Caco-2 (cell line): ENCODE measurements at regions not wholly inside any gene's neighbourhood (a gene's known extent, or its start where the extent isn't known, plus 50 kb on each side); places are given as distances from the start of the nearest gene placed in this dataset.

Source experiments
- BruUV-seq: library from RNA; stranded (reverse); fragments of 400-500 nt; replicated peaks from 2 replicates; lab custom pipeline; 2021; lab: Mats Ljungman, UMichigan
- CTCF ChIA-PET: fragments of 300-600 bp; sonication (Branson Sonifier 250); formaldehyde crosslinking; loops from one replicate; lab custom pipeline; 2022; ENCODE audit warnings: antibody characterized with exemption; lab: Charles Lee
- POLR2A ChIA-PET: fragments of 300-600 bp; sonication (Branson Sonifier 250); formaldehyde crosslinking; loops from one replicate; lab custom pipeline; 2022; ENCODE audit warnings: antibody characterized with exemption; lab: Charles Lee
- DNase-seq, 2 experiments: peaks; one replicate each; pipeline versions ENCODE4 v3.0.0 to v3.0.0-alpha.2; 2020 to 2022
- H3K27me3 ChIP-seq: replicated peaks from 2 replicates; pipeline ENCODE4 v1.6.0; 2011; ENCODE audit warnings: low read length; ENCODE audit not compliant: control insufficient read depth, insufficient read depth
- H3K36me3 ChIP-seq: 2 replicates; pipeline ENCODE4 v1.5.1; 2011; ENCODE audit warnings: low read length; ENCODE audit not compliant: control insufficient read depth, insufficient read depth
- H3K4me1 ChIP-seq: fragments of 250-450 bp; sonication (Bioruptor Pico); 2 replicates; pipeline ENCODE4 v1.5.1; 2020; ENCODE audit warnings: mild to moderate bottlenecking
- H3K4me3 ChIP-seq: 2 replicates; pipeline ENCODE4 v1.5.1; 2011; ENCODE audit warnings: low read depth, mild to moderate bottlenecking, control low read depth, low read length
- H3K9me3 ChIP-seq: fragments of 250-450 bp; sonication (Bioruptor Pico); 2 replicates; pipeline ENCODE4 v1.5.1; 2020; ENCODE audit warnings: mild to moderate bottlenecking, moderate library complexity
- H3K27ac Mint-ChIP-seq: one replicate; pipeline ENCODE4 v1.8.0; 2022; ENCODE audit warnings: mixed read lengths; ENCODE audit not compliant: unreplicated experiment
- H3K27me3 Mint-ChIP-seq: one replicate; pipeline ENCODE4 v1.8.0; 2022; ENCODE audit warnings: mixed read lengths; ENCODE audit not compliant: insufficient read depth, unreplicated experiment
- H3K36me3 Mint-ChIP-seq: one replicate; pipeline ENCODE4 v1.8.0; 2022; ENCODE audit warnings: mild to moderate bottlenecking, mixed read lengths; ENCODE audit not compliant: insufficient read depth, unreplicated experiment
- H3K4me1 Mint-ChIP-seq: one replicate; pipeline ENCODE4 v1.8.0; 2022; ENCODE audit warnings: low read depth, mixed read lengths; ENCODE audit not compliant: unreplicated experiment
- H3K4me3 Mint-ChIP-seq: one replicate; pipeline ENCODE4 v1.8.0; 2022; ENCODE audit warnings: mild to moderate bottlenecking, moderate library complexity, mixed read lengths; ENCODE audit not compliant: unreplicated experiment
- H3K9me3 Mint-ChIP-seq: one replicate; pipeline ENCODE4 v1.8.0; 2022; ENCODE audit warnings: mixed read lengths; ENCODE audit not compliant: unreplicated experiment
- CTCF ChIP-seq, 2 experiments: fragments of 200-600 bp in 1 of 2; IDR thresholded peaks; 1 replicate in 1 of 2; 2 replicates in 1 of 2; pipeline versions ENCODE4 v1.5.1 to v1.8.0; 2011 to 2022; ENCODE audit warnings: antibody characterized with exemption in 1 of 2, control low read depth in 1 of 2, inconsistent platforms in 1 of 2, low read depth in 1 of 2, low read length in 1 of 2, mild to moderate bottlenecking in 1 of 2, moderate library complexity in 1 of 2; ENCODE audit not compliant: insufficient read depth in 1 of 2, severe bottlenecking in 1 of 2, unreplicated experiment in 1 of 2
- intact Hi-C: fragments of 100-400 bp; cut with micrococcal nuclease; formaldehyde crosslinking; loops from one replicate; pipeline ENCODE4 v1.10.0; 2022; ENCODE audit not compliant: unreplicated experiment

- Histone ChIP-seq H3K4me3 (no peak overlapping the region), H3K4me1 (no peaks in the 10 kb centered on the region), H3K9me3 (no peaks in the 10 kb centered on the region), H3K27me3 (no peaks in the 10 kb centered on the region), H3K36me3 (no peaks in the 10 kb centered on the region)
- Mint-ChIP-seq H3K27ac (no peak overlapping the region), H3K36me3 (no peaks in the 10 kb centered on the region), H3K4me1 (no peaks in the 10 kb centered on the region), H3K4me3 (no peak overlapping the region), H3K9me3 (no peaks in the 10 kb centered on the region), H3K27me3 (no peaks in the 10 kb centered on the region)
- no TSS peak for BruUV-seq
- no peak for DNase-seq
- CTCF ChIA-PET: interaction anchor here (0.6 kb wide), 1 partner anchor 228 kb away, joined by 5 read pairs; no protein-coding TSS in a partner anchor
- POLR2A ChIA-PET: no interaction called here
- intact Hi-C loops: no loop called here
- no peak for TF ChIP-seq CTCF (IDR thresholded peaks at IDR 0.05; ENCODE audit: insufficient read depth in 1 of 2, low read depth in 1 of 2, low read length in 1 of 2, severe bottlenecking in 1 of 2, unreplicated experiment in 1 of 2)
Measured at GRCh38 chrX:129025376-129025775, 497.9 kb downstream of the SMARCA1 start.

- no peak for DNase-seq
- Mint-ChIP-seq H3K4me1 (no peaks in the 10 kb centered on the region), H3K9me3 (no peaks in the 10 kb centered on the region), H3K27ac (no peak overlapping the region), H3K27me3 (no peaks in the 10 kb centered on the region), H3K4me3 (no peak overlapping the region), H3K36me3 (no peaks in the 10 kb centered on the region)
- POLR2A ChIA-PET: no interaction called here
- Histone ChIP-seq H3K36me3 (no peaks in the 10 kb centered on the region), H3K4me1 (no peaks in the 10 kb centered on the region), H3K4me3 (no peak overlapping the region), H3K9me3 (no peaks in the 10 kb centered on the region), H3K27me3 (no peaks in the 10 kb centered on the region)
- no TSS peak for BruUV-seq
- CTCF ChIA-PET: interaction anchor here (0.6 kb wide), 1 partner anchor 229 kb away, joined by 3 read pairs; no protein-coding TSS in a partner anchor
- intact Hi-C loops: loop anchor here (10.0 kb wide), 1 partner anchor 95 kb away; no protein-coding TSS in a partner anchor
- TF ChIP-seq CTCF (IDR thresholded peaks at IDR 0.05; ENCODE audit: insufficient read depth in 1 of 2, low read depth in 1 of 2, low read length in 1 of 2, severe bottlenecking in 1 of 2, unreplicated experiment in 1 of 2): no peak
Measured at GRCh38 chrX:129019412-129019811, 503.9 kb downstream of the SMARCA1 start.

GRCh38 chrX:129015381-129015780, 507.9 kb downstream of the SMARCA1 start:
- Mint-ChIP-seq H3K36me3 (no peaks in the 10 kb centered on the region), H3K4me1 (no peaks in the 10 kb centered on the region), H3K27ac (no peak overlapping the region), H3K9me3 (no peaks in the 10 kb centered on the region), H3K4me3 (no peak overlapping the region), H3K27me3 (no peaks in the 10 kb centered on the region)
- Histone ChIP-seq H3K4me1 (no peaks in the 10 kb centered on the region), H3K9me3 (no peaks in the 10 kb centered on the region), H3K4me3 (no peak overlapping the region), H3K36me3 (no peaks in the 10 kb centered on the region), H3K27me3 (no peaks in the 10 kb centered on the region)
- DNase-seq: no peak
- ChIA-PET POLR2A (no interaction called here), CTCF (no interaction called here)
- no peak for TF ChIP-seq CTCF (IDR thresholded peaks at IDR 0.05; ENCODE audit: insufficient read depth in 1 of 2, low read depth in 1 of 2, low read length in 1 of 2, severe bottlenecking in 1 of 2, unreplicated experiment in 1 of 2)
- intact Hi-C loops: loop anchor here (10.0 kb wide), 1 partner anchor 99 kb away; no protein-coding TSS in a partner anchor
- no TSS peak for BruUV-seq
